Epithelial cell of esophagus (primary cell): ENCODE measurements at regions not wholly inside any gene's neighbourhood (a gene's known extent, or its start where the extent isn't known, plus 50 kb on each side); places are given as distances from the start of the nearest gene placed in this dataset.

ENCODE experiments used
- DNase-seq: peaks from one replicate; pipeline ENCODE4 v3.0.0; 2010; ENCODE audit warnings: low read depth
- H3K4me3 ChIP-seq: 2 replicates; pipeline ENCODE4 v1.5.1; 2011; ENCODE audit warnings: mild to moderate bottlenecking, low read length, control low read depth
- CTCF ChIP-seq: IDR thresholded peaks from 2 replicates; pipeline ENCODE4 v1.5.1; 2011; ENCODE audit warnings: low read depth, mild to moderate bottlenecking, low read length, control low read depth, inconsistent platforms; ENCODE audit not compliant: insufficient read depth; ENCODE audit errors: missing control alignments

- no peak for DNase-seq
- no peak for TF ChIP-seq CTCF
Measured at GRCh38 chr6:14058029-14058695, 59.4 kb upstream of the CD83 start.

GRCh38 chr6:14058735-14059134 lies 58.8 kb upstream of the CD83 start:
- no peak overlapping the region for H3K4me3 ChIP-seq
- no peak for TF ChIP-seq CTCF
- DNase-seq: no peak

More at GRCh38 chr6:14058029-14058695, 59.4 kb upstream of the CD83 start:
- H3K4me3 ChIP-seq: no peak overlapping the region

GRCh38 chr6:14059791-14060436 lies 57.7 kb upstream of the CD83 start:
- H3K4me3 ChIP-seq: no peak overlapping the region
- DNase-seq: peak; percentile 83
- TF ChIP-seq CTCF: no peak

- TF ChIP-seq CTCF: no peak
- no peak for DNase-seq
- no peak overlapping the region for H3K4me3 ChIP-seq
Measured at GRCh38 chr6:14060971-14061370, 56.6 kb upstream of the CD83 start.

- TF ChIP-seq CTCF: no peak
- no peak for DNase-seq
- H3K4me3 ChIP-seq: no peak overlapping the region
Measured at GRCh38 chr6:14061643-14062042, 55.9 kb upstream of the CD83 start.

- no peak for DNase-seq
- no peak for TF ChIP-seq CTCF
- H3K4me3 ChIP-seq: no peak overlapping the region
Measured at GRCh38 chr6:14062345-14063029, 55.1 kb upstream of the CD83 start.

- H3K4me3 ChIP-seq: no peak overlapping the region
- DNase-seq: no peak
- TF ChIP-seq CTCF: no peak
Measured at GRCh38 chr6:14063756-14064155, 53.8 kb upstream of the CD83 start.
